DMS153 treated with DMSO at 0.1 percent for 48 hours (cell line): ENCODE measurements at regions not wholly inside any gene's neighbourhood (a gene's known extent, or its start where the extent isn't known, plus 50 kb on each side); places are given as distances from the start of the nearest gene placed in this dataset.
"Not testable (repeated sequence)": the region's sequence is repeated elsewhere in the genome, so short reads cannot be mapped to it uniquely, and the experiment has no call there.

ENCODE experiments used
- DNase-seq: peaks from one replicate; lab custom pipeline; 2025; ENCODE audit not compliant: unreplicated experiment; lab: John Stamatoyannopoulos, UW

GRCh38 chr11:103716363-103716762, 320.1 kb upstream of the DDI1 start:
- no peak for DNase-seq

- no peak for DNase-seq
These were observed 309.2 kb upstream of the DDI1 start for GRCh38 chr11:103727262-103727661.

- DNase-seq = no peak
These were observed 306.8 kb upstream of the DDI1 start for GRCh38 chr11:103729617-103730016.

- DNase-seq = no peak
These were observed 306.1 kb upstream of the DDI1 start for GRCh38 chr11:103730131-103730940.

GRCh38 chr11:103731670-103732069, 304.8 kb upstream of the DDI1 start:
- no peak for DNase-seq

GRCh38 chr11:103733889-103734288, 302.6 kb upstream of the DDI1 start:
- no peak for DNase-seq

GRCh38 chr11:103735497-103736032, 300.9 kb upstream of the DDI1 start:
- no peak for DNase-seq

GRCh38 chr11:103736315-103737036, 300.0 kb upstream of the DDI1 start:
- no peak for DNase-seq

GRCh38 chr11:103737037-103737622, 299.3 kb upstream of the DDI1 start:
- no peak for DNase-seq

GRCh38 chr11:103737747-103738146, 298.7 kb upstream of the DDI1 start:
- no peak for DNase-seq

- DNase-seq = not testable (repeated sequence)
These were observed 297.2 kb upstream of the DDI1 start for GRCh38 chr11:103739074-103739796.

GRCh38 chr11:103744496-103745153, 291.8 kb upstream of the DDI1 start:
- no peak for DNase-seq

- DNase-seq = no peak
These were observed 287.3 kb upstream of the DDI1 start for GRCh38 chr11:103749158-103749557.

- DNase-seq = peak; percentile 8
These were observed 267.6 kb upstream of the DDI1 start for GRCh38 chr11:103768816-103769215.

GRCh38 chr11:103773059-103773458, 263.4 kb upstream of the DDI1 start:
- no peak for DNase-seq

GRCh38 chr11:103773537-103773936, 262.9 kb upstream of the DDI1 start:
- no peak for DNase-seq

- no peak for DNase-seq
These were observed 257.4 kb upstream of the DDI1 start for GRCh38 chr11:103779054-103779453.

GRCh38 chr11:103789952-103790351, 246.5 kb upstream of the DDI1 start:
- DNase-seq = no peak

- no peak for DNase-seq
These were observed 243.4 kb upstream of the DDI1 start for GRCh38 chr11:103792981-103793468.

GRCh38 chr11:103794262-103794661, 242.2 kb upstream of the DDI1 start:
- no peak for DNase-seq
